HepG2 (cell line): ENCODE measurements at regions not wholly inside any gene's neighbourhood (a gene's known extent, or its start where the extent isn't known, plus 50 kb on each side); places are given as distances from the start of the nearest gene placed in this dataset.

Experiments
- ATAC-seq: fragments of 200-7000 bp; cut with Tn5 transposase; 3 replicates; pipeline ENCODE4 v1.9.1; 2020; ENCODE audit warnings: mild to moderate bottlenecking, moderate library complexity
- BruUV-seq: library from RNA; stranded (reverse); fragments of 400-500 nt; replicated peaks from 2 replicates; lab custom pipeline; 2021; lab: Mats Ljungman, UMichigan
- CTCF ChIA-PET: fragments of 300-600 bp; formaldehyde crosslinking; extraction: SDS; loops from one replicate; lab custom pipeline; 2021; ENCODE audit warnings: low total read pairs, inconsistent platforms, low intra/inter-chr PET ratio; lab: Yijun Ruan, JAX
- POLR2A ChIA-PET: fragments of 350-600 bp; sonication (Branson Sonifier 250); formaldehyde crosslinking; loops from one replicate; lab custom pipeline; 2020; ENCODE audit warnings: antibody characterized with exemption, inconsistent platforms; lab: Yijun Ruan, JAX
- DNase-seq: peaks from one replicate; pipeline ENCODE4 v3.0.0-alpha.2; 2015; ENCODE audit warnings: low spot score
- FAIRE-seq: peaks from 3 replicates; lab custom pipeline; 2011; peaks lifted over from hg19 to GRCh38; lab: Jason Lieb, UNC
- H2AFZ ChIP-seq: one replicate; pipeline ENCODE4 v1.6.1; 2011; ENCODE audit warnings: low read length, inconsistent platforms
- H3K27ac ChIP-seq: fragments of 300-600 bp; 3 replicates; pipeline ENCODE4 v1.8.0; 2011; ENCODE audit warnings: mixed run types, mild to moderate bottlenecking, mixed read lengths, low read length, inconsistent platforms; ENCODE audit not compliant: insufficient read depth; ENCODE audit errors: extremely low read length
- H3K27me3 ChIP-seq, 2 experiments: fragments of 200-600 bp in 1 of 2; 2 replicates in 1 of 2; 3 replicates in 1 of 2; pipeline versions ENCODE4 v1.6.0 to v1.8.0; 2011; ENCODE audit warnings: low read length in 2 of 2, mild to moderate bottlenecking in 2 of 2, moderate library complexity in 2 of 2, inconsistent platforms in 1 of 2; ENCODE audit not compliant: insufficient read depth in 2 of 2, control insufficient read depth in 1 of 2
- H3K36me3 ChIP-seq, 2 experiments: fragments of 200-600 bp in 1 of 2; replicated peaks in 1 of 2; 2 replicates in 1 of 2; 3 replicates in 1 of 2; pipeline versions ENCODE4 v1.5.1 to v1.8.0; 2011; ENCODE audit warnings: low read length in 2 of 2, inconsistent platforms in 1 of 2; ENCODE audit not compliant: insufficient read depth in 2 of 2, control insufficient read depth in 1 of 2
- H3K4me1 ChIP-seq: 2 replicates; pipeline ENCODE4 v1.5.1; 2012; ENCODE audit warnings: low read length, inconsistent platforms; ENCODE audit not compliant: insufficient read depth
- H3K4me2 ChIP-seq: 2 replicates; pipeline ENCODE4 v1.6.0; 2011; ENCODE audit warnings: low read depth, low read length, inconsistent platforms
- H3K4me3 ChIP-seq, 3 experiments: fragments of 200-600 bp in 1 of 3; sonication (generic), shearing (Covaris generic) in 1 of 3; replicated peaks in 1 of 3; 2 replicates each; pipeline ENCODE4 v1.5.1; 2011 to 2016; ENCODE audit warnings: low read length in 3 of 3, inconsistent platforms in 2 of 3, low read depth in 2 of 3, mild to moderate bottlenecking in 2 of 3, control low read depth in 1 of 3, mixed read lengths in 1 of 3; ENCODE audit not compliant: insufficient read depth in 1 of 3
- H3K79me2 ChIP-seq: one replicate; pipeline ENCODE4 v1.6.1; 2011; ENCODE audit warnings: low read length, inconsistent platforms; ENCODE audit not compliant: insufficient read depth
- H3K9ac ChIP-seq: 2 replicates; pipeline ENCODE4 v1.6.0; 2011; ENCODE audit warnings: mild to moderate bottlenecking, low read depth, low read length, inconsistent platforms; ENCODE audit not compliant: insufficient read depth
- H3K9me3 ChIP-seq: 2 replicates; pipeline ENCODE4 v1.5.1; 2012; ENCODE audit warnings: mild to moderate bottlenecking, low read length
- H4K20me1 ChIP-seq: 2 replicates; pipeline ENCODE4 v1.6.0; 2011; ENCODE audit warnings: inconsistent platforms, mild to moderate bottlenecking, low read length, moderate library complexity; ENCODE audit not compliant: insufficient read depth
- ARID5B ChIP-seq: IDR thresholded peaks from 2 replicates; pipeline ENCODE4 v1.4.0; 2020; ENCODE audit warnings: mild to moderate bottlenecking, missing genetic modification reagents
- ATAD3A ChIP-seq: sonication (generic); formaldehyde crosslinking; IDR thresholded peaks from 2 replicates; pipeline ENCODE4 v1.4.0; 2020; ENCODE audit warnings: missing genetic modification reagents
- CREB1 ChIP-seq, 2 experiments: fragments of 450-650 bp in 1 of 2; IDR thresholded peaks; 2 replicates each; pipeline ENCODE4 v1.6.1; 2016 to 2017; ENCODE audit warnings: control low read depth in 1 of 2, mild to moderate bottlenecking in 1 of 2, missing compliant biosample characterization in 1 of 2, missing genetic modification characterization in 1 of 2
- FOXA1 ChIP-seq, 2 experiments: fragments of 450-650 bp in 1 of 2; sonication (generic) in 1 of 2; formaldehyde crosslinking in 1 of 2; IDR thresholded peaks; 2 replicates each; pipeline versions ENCODE4 v1.4.0 to v1.6.1; 2016 to 2020; ENCODE audit warnings: missing genetic modification reagents in 1 of 2
- HNF4A ChIP-seq: sonication (generic); formaldehyde crosslinking; IDR thresholded peaks from 2 replicates; pipeline ENCODE4 v1.4.0; 2020; ENCODE audit warnings: missing genetic modification reagents
- KLF6 ChIP-seq: IDR thresholded peaks from 2 replicates; pipeline ENCODE4 v1.8.0; 2016; ENCODE audit warnings: missing biosample characterization, missing genetic modification reagents
- MBD4 ChIP-seq: IDR thresholded peaks from 2 replicates; pipeline ENCODE4 v1.6.1; 2012; ENCODE audit warnings: low read length, inconsistent platforms, borderline replicate concordance
- PHF8 ChIP-seq: sonication (generic); formaldehyde crosslinking; IDR thresholded peaks from 2 replicates; pipeline ENCODE4 v1.5.0; 2020; ENCODE audit warnings: missing genetic modification reagents
- RFX1 ChIP-seq: fragments of 450-650 bp; IDR thresholded peaks from 2 replicates; pipeline ENCODE4 v1.6.1; 2017
- RFXANK ChIP-seq: IDR thresholded peaks from 2 replicates; pipeline ENCODE4 v1.6.1; 2016
- SOX5 ChIP-seq: IDR thresholded peaks from 2 replicates; pipeline ENCODE4 v1.6.1; 2016; ENCODE audit warnings: borderline replicate concordance
- TRAFD1 ChIP-seq: sonication (generic); formaldehyde crosslinking; IDR thresholded peaks from 2 replicates; pipeline ENCODE4 v1.5.1; 2020; ENCODE audit warnings: missing genetic modification reagents, mild to moderate bottlenecking, borderline replicate concordance
- U2AF1 ChIP-seq: fragments of 200-400 bp; formaldehyde crosslinking; optimal IDR thresholded peaks from 2 replicates; pipeline ENCODE3; 2017; ENCODE audit warnings: mild to moderate bottlenecking, low read depth, low read length
- ZNF281 ChIP-seq: sonication (generic); formaldehyde crosslinking; IDR thresholded peaks from 2 replicates; pipeline ENCODE4 v1.4.0; 2020; ENCODE audit warnings: missing genetic modification reagents, borderline replicate concordance
- WGBS: methylation state at CpG from one replicate; pipeline ENCODE4 v1.1.6; 2017; ENCODE audit warnings: low lambda C conversion rate; 5-methylcytosine and 5-hydroxymethylcytosine counted together
- in situ Hi-C: cut with HindIII; loops from 2 replicates; pipeline ENCODE4 v1.10.0; 2017; ENCODE audit warnings: low pct_unique_long_range_greater_than_20kb; ENCODE audit not compliant: extremely low pct_ligation_motif_present
- intact Hi-C: fragments of 100-400 bp; cut with micrococcal nuclease; formaldehyde crosslinking; loops from one replicate; pipeline ENCODE4 v1.10.0; 2022; ENCODE audit not compliant: unreplicated experiment

GRCh38 chr14:54300881-54301280 is 95.9 kb upstream of the CDKN3 start:
- H3K36me3 ChIP-seq: no peaks in the 10 kb centered on the region
- intact Hi-C loops (no loop called here), in situ Hi-C loops (no loop called here)
- DNase-seq (peak; percentile 17), ATAC-seq (peak; percentile 69), FAIRE-seq (no peak)
- ChIA-PET POLR2A (no interaction called here), CTCF (no interaction called here)
- H2AFZ ChIP-seq: no peak overlapping the region
- no peaks in the 10 kb centered on the region for H3K9me3 ChIP-seq
- H3K27ac ChIP-seq: no peak overlapping the region
- H3K4me1 ChIP-seq: peaks cover 34% of the 10 kb centered on the region
- 0 out of 2 replicates have a peak overlapping the region, but pooled peaks have one; percentile 28 for H3K4me2 ChIP-seq
- H3K4me3 ChIP-seq: no peak overlapping the region
- 42% methylated on average over 2 of the region's 2 CpGs for WGBS
- BruUV-seq: no TSS peak
- no peaks in the 10 kb centered on the region for H3K27me3 ChIP-seq
- H4K20me1 ChIP-seq: no peaks in the 10 kb centered on the region
- H3K79me2 ChIP-seq: no peaks in the 10 kb centered on the region
- H3K9ac ChIP-seq: no peak overlapping the region
- TF ChIP-seq PHF8 (no peak), TRAFD1 (no peak), U2AF1 (no peak), SOX5 (no peak), KLF6 (no peak), HNF4A (CRISPR knock-in tag) (peak; percentile 26; the same call in 1 of the 2 replicates), MBD4 (no peak), ZNF281 (CRISPR knock-in tag) (peak; percentile 57; the same call in 1 of the 2 replicates), ARID5B (CRISPR knock-in tag) (peak; percentile 16; the same call in 1 of the 2 replicates), RFXANK (no peak), CREB1 (IDR thresholded peaks at IDR 0.05) (no peak), CREB1 (CRISPR knock-in tag; IDR thresholded peaks at IDR 0.05) (no peak), ATAD3A (CRISPR knock-in tag) (no peak), RFX1 (no peak), FOXA1 (IDR thresholded peaks at IDR 0.05) (no peak), FOXA1 (CRISPR knock-in tag; IDR thresholded peaks at IDR 0.05) (peak; percentile 86)
